HG03045 (cell line): ENCODE measurements at regions not wholly inside any gene's neighbourhood (a gene's known extent, or its start where the extent isn't known, plus 50 kb on each side); places are given as distances from the start of the nearest gene placed in this dataset.

Experiments used
- ATAC-seq: cut with Tn5 transposase; IDR thresholded peaks from one replicate; pipeline ENCODE4 v1.9.1; 2021; ENCODE audit warnings: mild to moderate bottlenecking, moderate library complexity; ENCODE audit not compliant: unreplicated experiment

DNA sequence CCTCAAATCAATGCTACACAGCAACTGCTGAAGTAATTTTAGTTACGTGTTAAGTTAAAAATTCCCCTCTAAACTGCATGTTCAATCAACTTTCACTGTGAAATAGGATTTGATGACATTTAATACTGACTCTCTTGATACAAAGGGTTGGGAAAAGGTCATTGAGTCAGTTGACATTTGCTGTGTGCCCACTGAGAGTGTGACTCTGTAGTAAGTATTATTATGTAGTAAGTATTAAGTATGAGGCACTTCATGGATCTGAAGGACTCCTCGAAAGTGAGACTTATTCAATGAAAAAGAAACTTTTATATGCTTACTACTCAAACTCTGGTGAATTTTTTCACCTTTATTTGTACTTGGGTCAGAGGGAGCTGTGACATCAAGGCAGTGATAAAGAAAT lies 83.1 kb upstream of the S1PR1 start:
- ATAC-seq = no peak

DNA sequence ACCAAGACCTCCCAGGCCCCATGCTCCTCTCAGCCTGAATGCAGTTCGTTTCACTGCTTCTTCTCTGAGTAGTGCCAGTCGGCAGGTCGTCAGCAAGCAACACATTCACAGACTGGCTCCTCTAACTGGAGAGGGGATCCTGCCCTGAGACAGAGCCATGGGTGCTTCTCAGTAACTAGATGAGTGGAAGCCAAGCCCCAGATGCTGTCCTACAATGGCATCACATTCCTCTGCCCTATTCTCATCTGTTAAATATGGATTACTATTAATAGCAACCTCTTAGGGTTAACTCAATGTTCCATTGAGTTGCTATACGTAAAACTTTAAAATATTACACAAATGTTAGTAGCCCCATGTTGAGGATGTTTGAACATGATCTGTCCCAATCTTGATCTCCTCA lies 84.2 kb upstream of the S1PR1 start:
- no peak for ATAC-seq

- no peak for ATAC-seq
Observed at GRCh38 chr1:101151286-101151685, 85.5 kb upstream of the S1PR1 start.

- ATAC-seq = no peak
Observed at GRCh38 chr1:101150670-101151069, 86.1 kb upstream of the S1PR1 start.

- no peak for ATAC-seq
Observed at GRCh38 chr1:101150266-101150665, 86.6 kb upstream of the S1PR1 start.

GRCh38 chr1:101148980-101149379 lies 87.8 kb upstream of the S1PR1 start:
- no peak for ATAC-seq

GRCh38 chr1:101147381-101147780 lies 89.4 kb upstream of the S1PR1 start:
- no peak for ATAC-seq

DNA sequence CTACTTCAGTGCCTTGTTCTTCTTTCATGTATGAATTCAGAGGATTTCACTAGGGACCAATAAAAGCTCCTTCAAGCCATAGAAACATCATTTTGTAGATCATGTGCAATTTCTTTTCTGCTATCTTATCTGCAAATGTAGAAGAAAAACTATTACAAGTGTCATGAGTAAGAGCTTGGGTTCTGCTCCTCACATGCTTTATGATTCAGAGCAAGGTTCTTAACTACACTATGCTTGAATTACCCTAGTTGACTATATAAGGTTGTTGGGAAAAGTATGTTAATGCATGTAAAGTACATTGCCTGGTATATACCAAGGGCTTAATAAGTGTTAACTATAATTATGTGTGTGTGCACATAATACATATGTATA lies 91.4 kb upstream of the S1PR1 start:
- no peak for ATAC-seq

DNA sequence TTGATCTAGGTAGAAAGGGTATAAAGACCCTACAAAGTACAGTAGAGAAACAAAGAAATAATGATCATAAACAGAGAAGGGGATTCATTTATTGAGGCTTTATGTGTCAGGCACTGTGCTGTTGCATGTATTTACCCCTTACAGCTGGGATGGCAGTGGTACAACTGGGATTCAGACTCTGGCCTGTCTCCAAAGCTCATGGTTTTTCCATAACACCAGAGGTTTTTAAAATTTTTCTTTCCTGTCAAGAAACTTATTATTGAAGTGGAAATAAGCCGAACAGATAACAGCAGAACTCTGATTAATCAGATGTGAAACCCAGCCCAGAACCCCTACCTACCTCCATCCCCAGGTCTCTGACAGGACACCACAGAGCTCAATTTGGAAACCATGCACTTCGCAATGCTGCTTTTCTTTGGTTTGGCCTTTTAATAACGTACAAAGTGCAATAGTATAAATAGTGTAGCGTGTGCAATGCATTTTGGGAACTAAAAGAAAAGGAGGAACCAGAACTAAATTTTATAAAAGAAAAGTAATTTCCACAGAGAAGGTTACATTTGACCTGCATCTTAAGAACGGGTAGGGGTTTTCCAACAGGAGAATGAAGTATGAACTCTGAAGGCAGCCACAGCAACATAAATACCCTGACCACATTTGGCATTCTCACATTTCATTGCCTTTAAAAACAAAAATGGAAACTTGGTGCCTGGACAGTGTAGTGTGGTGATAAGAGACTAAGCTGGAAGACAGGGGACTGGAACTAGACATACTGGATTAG lies 92.0 kb upstream of the S1PR1 start:
- ATAC-seq = no peak

GRCh38 chr1:101142244-101142643 lies 94.6 kb upstream of the S1PR1 start:
- ATAC-seq = no peak

- no peak for ATAC-seq
Observed at GRCh38 chr1:101141376-101141775, 95.4 kb upstream of the S1PR1 start.

GRCh38 chr1:101139821-101140718 lies 96.7 kb upstream of the S1PR1 start:
- ATAC-seq = no peak

- no peak for ATAC-seq
Observed at GRCh38 chr1:101139130-101139529, 97.7 kb upstream of the S1PR1 start.

DNA sequence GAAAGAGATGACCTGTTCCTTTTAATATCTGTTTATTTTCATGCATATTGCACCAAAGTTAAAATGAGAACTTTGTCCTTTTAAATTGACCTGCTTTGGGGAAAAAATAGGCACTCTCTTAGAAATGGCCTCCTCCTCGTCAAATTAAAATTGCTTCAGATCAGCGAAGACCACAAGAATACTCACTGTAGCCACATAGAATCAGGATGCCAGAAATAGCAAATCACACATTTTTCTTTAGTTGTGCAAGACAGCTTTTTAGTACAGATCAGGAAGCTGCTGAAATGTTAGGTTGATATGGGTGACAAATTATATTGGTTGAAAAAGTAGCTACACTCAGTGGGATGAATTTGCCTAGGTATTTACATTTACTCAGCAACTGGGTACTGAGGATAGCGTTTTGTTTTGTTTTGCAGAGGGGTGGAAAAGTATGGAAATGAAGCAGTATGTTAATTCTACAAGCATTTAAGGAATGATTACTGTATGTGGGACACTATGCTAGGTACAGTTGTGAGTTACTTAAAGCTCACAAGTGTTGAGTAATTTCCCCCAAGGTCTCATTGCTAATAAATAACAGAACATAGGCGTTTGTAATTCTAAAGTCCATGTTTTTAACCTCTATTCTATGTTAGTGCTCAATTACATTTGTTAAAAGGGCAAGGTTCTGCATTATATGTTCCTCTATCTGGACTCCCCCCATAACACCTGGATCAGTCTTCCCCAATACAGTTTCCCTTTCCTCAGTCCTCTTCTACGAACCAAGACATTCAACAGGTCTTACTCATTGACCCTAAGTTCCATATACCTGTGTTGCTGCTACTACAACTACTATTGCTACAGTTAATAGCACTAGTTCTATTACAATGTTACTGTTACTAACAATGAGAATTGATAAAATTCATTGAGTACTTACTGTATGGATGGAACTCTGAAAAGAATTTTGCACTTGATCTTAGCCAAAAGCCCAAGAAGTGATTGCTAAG lies 99.4 kb upstream of the S1PR1 start:
- ATAC-seq = no peak

- ATAC-seq = no peak
Observed at GRCh38 chr1:101136739-101137138, 100.1 kb upstream of the S1PR1 start.

GRCh38 chr1:101136271-101136670 lies 100.5 kb upstream of the S1PR1 start:
- ATAC-seq = no peak

- ATAC-seq = no peak
Observed at GRCh38 chr1:101135526-101135925, 101.3 kb upstream of the S1PR1 start.

DNA sequence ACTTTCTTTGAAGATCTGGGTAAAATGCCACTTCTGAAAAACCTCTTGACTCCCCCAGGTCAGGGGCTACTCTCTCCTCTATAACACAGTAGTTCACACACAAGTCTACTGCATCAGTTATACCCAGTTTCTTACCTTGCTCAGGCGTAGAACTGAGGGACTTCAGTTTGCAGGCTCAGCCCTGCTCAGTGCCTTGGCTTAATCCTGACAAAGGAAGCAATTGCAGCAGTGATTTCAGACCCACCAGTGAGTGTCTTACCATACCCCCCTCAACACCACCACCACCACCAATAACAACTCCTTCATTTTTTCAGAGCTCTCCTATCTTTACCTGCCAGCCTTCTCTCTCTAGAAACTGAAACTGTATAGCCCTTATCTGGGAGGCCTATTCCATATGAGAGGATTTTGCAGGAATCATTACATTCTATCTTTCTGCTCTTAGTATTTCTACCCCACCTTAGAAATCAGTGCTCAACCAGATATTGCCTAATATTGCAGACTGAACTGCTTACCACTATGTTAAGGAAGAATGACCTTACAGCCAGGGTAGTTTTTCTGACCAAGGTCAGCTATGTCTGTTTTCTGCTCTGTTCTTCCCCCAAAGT lies 105.5 kb upstream of the S1PR1 start:
- ATAC-seq = no peak

DNA sequence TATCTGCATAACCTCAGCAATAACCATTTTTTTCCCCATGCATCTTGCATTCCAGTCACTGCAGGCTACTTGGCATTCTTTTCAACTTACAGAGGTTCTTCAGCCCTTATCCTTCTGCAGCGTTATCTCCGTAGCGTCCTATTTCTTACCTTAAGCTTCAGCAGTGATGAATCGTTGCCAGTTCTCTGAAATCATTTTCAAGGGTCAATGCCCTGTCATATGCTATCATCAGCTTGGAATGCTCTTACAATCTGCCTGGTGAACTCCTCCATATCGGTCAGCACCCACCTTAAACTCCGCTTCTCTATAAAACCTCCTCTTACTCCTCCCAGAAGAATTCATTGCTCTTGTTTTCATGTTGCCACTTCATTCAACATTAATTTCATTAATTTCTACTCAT lies 105.1 kb upstream of the DPH5 start:
- ATAC-seq = no peak

DNA sequence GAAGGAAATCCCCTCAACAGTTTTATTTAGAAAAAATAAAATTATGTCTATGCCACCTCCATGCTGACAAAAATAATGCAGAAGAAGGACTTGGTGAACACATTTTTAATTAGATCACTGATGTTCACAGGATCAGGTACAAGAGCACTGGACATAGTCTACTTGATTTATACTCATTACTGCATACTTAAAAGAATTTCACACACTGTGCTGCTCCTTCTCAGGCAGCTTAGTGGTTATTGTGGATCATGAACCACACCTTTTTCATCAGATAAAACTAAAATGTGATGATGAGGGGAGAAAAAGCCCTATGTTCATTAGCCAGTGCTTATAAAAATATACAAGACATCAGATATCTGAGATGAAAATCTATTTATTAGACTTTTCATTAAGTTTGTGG lies 103.3 kb upstream of the DPH5 start:
- ATAC-seq = no peak
